GM03348 (cell line): ENCODE measurements at regions not wholly inside any gene's neighbourhood (a gene's known extent, or its start where the extent isn't known, plus 50 kb on each side); places are given as distances from the start of the nearest gene placed in this dataset.
"Not testable (repeated sequence)": the region's sequence is repeated elsewhere in the genome, so short reads cannot be mapped to it uniquely, and the experiment has no call there.

Source experiments
- DNase-seq: peaks from one replicate; pipeline ENCODE4 v3.0.0; 2012; ENCODE audit warnings: low spot score

GRCh38 chr15:35209838-35210237 is 124.7 kb upstream of the NANOGP8 start:
- DNase-seq, result no peak

GRCh38 chr15:35208353-35208752 is 123.3 kb upstream of the NANOGP8 start:
- no peak for DNase-seq

GRCh38 chr15:35206060-35206675 is 121.1 kb upstream of the NANOGP8 start:
- DNase-seq, result no peak

GRCh38 chr15:35198197-35198596 is 113.1 kb upstream of the NANOGP8 start:
- DNase-seq, result no peak

- no peak for DNase-seq
Measured at GRCh38 chr15:35197754-35198153, 112.7 kb upstream of the NANOGP8 start.

GRCh38 chr15:35197306-35197705 is 112.2 kb upstream of the NANOGP8 start:
- no peak for DNase-seq

- DNase-seq, result no peak
Measured at GRCh38 chr15:35196273-35196672, 111.2 kb upstream of the NANOGP8 start.

GRCh38 chr15:35195649-35196048 is 110.6 kb upstream of the NANOGP8 start:
- no peak for DNase-seq

GRCh38 chr15:35195031-35195430 is 109.9 kb upstream of the NANOGP8 start:
- no peak for DNase-seq

GRCh38 chr15:35194296-35194695 is 109.2 kb upstream of the NANOGP8 start:
- no peak for DNase-seq

- DNase-seq, result no peak
Measured at GRCh38 chr15:35191783-35192182, 106.7 kb upstream of the NANOGP8 start.

- DNase-seq, result no peak
Measured at GRCh38 chr15:35186346-35186745, 101.3 kb upstream of the NANOGP8 start.

GRCh38 chr15:35184646-35185045 is 99.6 kb upstream of the NANOGP8 start:
- DNase-seq, result no peak

- no peak for DNase-seq
Measured at GRCh38 chr15:35182841-35183479, 97.9 kb upstream of the NANOGP8 start.

- no peak for DNase-seq
Measured at GRCh38 chr15:35181538-35181937, 96.4 kb upstream of the NANOGP8 start.

- no peak for DNase-seq
Measured at GRCh38 chr15:35179739-35180138, 94.6 kb upstream of the NANOGP8 start.

- DNase-seq, result not testable (repeated sequence)
Measured at GRCh38 chr15:35178186-35178585, 93.1 kb upstream of the NANOGP8 start.

- no peak for DNase-seq
Measured at GRCh38 chr15:35174948-35175347, 89.9 kb upstream of the NANOGP8 start.

- peak; percentile 31 for DNase-seq
Measured at GRCh38 chr15:35173444-35174118, 88.5 kb upstream of the NANOGP8 start.

- DNase-seq, result no peak
Measured at GRCh38 chr15:35170207-35170606, 85.1 kb upstream of the NANOGP8 start.

- DNase-seq, result peak; percentile 21
Measured at GRCh38 chr15:35168464-35168863, 83.4 kb upstream of the NANOGP8 start.

GRCh38 chr15:35167675-35168074 is 82.6 kb upstream of the NANOGP8 start:
- no peak for DNase-seq

- no peak for DNase-seq
Measured at GRCh38 chr15:35166730-35167359, 81.8 kb upstream of the NANOGP8 start.
